ENCODE measurements at regions not wholly inside any gene's neighbourhood (a gene's known extent, or its start where the extent isn't known, plus 50 kb on each side); places are given as distances from the start of the nearest gene placed in this dataset.

DNA sequence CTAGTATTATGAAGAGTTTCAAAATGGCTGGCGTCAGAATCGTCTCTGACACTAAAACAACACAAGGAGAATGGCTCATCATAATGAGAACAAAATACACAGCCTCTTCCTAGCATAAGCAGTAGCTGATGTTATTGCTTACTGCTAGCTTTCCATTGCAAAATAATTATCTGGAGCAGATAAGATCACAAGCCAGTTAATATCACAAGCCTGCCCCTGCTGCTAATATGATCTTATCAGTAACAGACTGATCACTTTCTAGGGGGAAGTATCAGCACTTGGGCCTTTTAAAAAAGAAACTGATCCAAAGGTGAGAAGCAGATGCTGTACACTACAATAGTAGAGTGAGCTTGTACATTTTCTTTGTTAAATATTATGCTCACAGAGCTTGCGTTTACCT, 554.8 kb upstream of the PABPC4L start:
- no peaks in the 10 kb centered on the region for H3K4me1 ChIP-seq (ENCODE audit: insufficient read depth)
- 78% methylated on average over 3 of the region's 3 CpGs for WGBS (ENCODE audit: low lambda C conversion rate, missing lambda C conversion rate)
- H3K36me3 ChIP-seq (replicated peaks; ENCODE audit: insufficient read depth, low read depth): no peaks in the 10 kb centered on the region
- no peaks in the 10 kb centered on the region for H3K9me2 ChIP-seq (replicated peaks; ENCODE audit: insufficient read depth)
- no peak for TF ChIP-seq EZH2 (IDR thresholded peaks at IDR 0.05; ENCODE audit: borderline replicate concordance)
- TF ChIP-seq EZH2phosphoT487 (IDR thresholded peaks at IDR 0.05; ENCODE audit: low read depth, severe bottlenecking, unreplicated experiment): no peak
- TF ChIP-seq, protein P1, sequence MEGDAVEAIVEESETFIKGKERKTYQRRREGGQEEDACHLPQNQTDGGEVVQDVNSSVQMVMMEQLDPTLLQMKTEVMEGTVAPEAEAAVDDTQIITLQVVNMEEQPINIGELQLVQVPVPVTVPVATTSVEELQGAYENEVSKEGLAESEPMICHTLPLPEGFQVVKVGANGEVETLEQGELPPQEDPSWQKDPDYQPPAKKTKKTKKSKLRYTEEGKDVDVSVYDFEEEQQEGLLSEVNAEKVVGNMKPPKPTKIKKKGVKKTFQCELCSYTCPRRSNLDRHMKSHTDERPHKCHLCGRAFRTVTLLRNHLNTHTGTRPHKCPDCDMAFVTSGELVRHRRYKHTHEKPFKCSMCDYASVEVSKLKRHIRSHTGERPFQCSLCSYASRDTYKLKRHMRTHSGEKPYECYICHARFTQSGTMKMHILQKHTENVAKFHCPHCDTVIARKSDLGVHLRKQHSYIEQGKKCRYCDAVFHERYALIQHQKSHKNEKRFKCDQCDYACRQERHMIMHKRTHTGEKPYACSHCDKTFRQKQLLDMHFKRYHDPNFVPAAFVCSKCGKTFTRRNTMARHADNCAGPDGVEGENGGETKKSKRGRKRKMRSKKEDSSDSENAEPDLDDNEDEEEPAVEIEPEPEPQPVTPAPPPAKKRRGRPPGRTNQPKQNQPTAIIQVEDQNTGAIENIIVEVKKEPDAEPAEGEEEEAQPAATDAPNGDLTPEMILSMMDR (IDR thresholded peaks at IDR 0.05; ENCODE audit: poor library complexity): no peak
- DNase-seq (ENCODE audit: low spot score): no peak
- no peaks in the 10 kb centered on the region for H3K9me3 ChIP-seq (ENCODE audit: low read depth)
- H4K20me1 ChIP-seq (ENCODE audit: insufficient read depth, poor library complexity, severe bottlenecking): no peaks in the 10 kb centered on the region
- no peak overlapping the region for H3K27ac ChIP-seq
- no peaks in the 10 kb centered on the region for H3K27me3 ChIP-seq
- H3K4me2 ChIP-seq: no peak overlapping the region
- no peaks in the 10 kb centered on the region for H3K79me2 ChIP-seq
- H2AFZ ChIP-seq: peak overlapping the region; percentile 26
- no peak overlapping the region for H3K4me3 ChIP-seq

DNA sequence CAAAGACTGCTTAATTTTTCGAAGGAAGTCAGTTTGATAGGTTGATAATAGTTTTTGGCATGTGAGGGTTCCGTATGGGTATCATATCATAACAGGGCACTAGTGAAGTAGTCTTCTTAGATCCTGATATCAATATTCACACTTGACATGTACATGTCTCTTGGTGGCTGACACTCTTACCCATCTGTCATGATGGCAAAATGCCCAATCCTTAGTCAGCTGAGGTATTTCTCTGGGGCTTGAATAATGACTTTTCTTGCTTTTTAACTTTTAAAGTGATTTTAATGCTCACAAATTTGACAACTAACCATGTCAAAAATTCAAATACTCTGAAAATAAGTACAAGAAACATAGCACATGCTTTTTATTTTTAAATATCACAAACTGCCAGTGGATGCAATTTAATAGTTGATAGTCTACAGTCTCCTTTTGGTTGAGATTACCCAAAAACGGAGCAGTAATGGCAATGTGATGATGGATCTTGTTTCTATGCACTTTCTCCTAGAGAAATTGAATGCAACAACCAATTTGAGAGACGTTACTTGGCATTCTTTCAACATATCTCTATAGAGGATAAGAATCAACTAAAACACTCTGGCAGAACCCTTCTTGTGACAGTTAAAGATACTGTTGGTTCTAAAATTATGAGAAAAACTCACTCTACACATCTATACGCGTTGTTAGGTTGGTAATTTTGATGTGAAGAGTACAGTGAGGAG, 552.9 kb upstream of the PABPC4L start:
- Histone ChIP-seq H2AFZ (no peak overlapping the region), H3K4me1 (ENCODE audit: insufficient read depth) (no peaks in the 10 kb centered on the region)
- no peak for TF ChIP-seq EZH2 (IDR thresholded peaks at IDR 0.05; ENCODE audit: borderline replicate concordance)
- TF ChIP-seq EZH2phosphoT487 (IDR thresholded peaks at IDR 0.05; ENCODE audit: low read depth, severe bottlenecking, unreplicated experiment): no peak
- TF ChIP-seq, protein P1 (IDR thresholded peaks at IDR 0.05; ENCODE audit: poor library complexity): no peak

DNA sequence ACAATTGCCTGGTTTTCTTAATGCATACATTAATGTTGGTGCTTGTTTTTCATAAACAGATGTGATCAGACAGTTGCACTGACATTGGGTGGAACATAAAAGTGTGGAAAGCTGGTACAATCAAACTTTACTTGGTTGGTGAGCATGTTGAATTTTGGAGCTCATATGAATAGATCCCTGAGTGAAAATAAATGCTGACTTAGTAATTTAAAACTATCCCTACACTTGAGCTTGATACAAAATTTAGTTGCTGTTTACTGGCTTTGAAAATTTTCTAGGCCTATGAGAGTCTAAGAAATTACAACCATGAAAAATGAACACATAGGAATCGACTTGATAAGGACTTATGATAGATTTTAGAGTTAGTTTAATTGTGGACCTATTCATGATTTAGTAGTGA, 551.8 kb upstream of the PABPC4L start:
- H3K4me3 ChIP-seq: no peak overlapping the region
- WGBS (ENCODE audit: low lambda C conversion rate, missing lambda C conversion rate): 87% methylated on average over 1 of the region's 1 CpG
- TF ChIP-seq, protein P1 (IDR thresholded peaks at IDR 0.05; ENCODE audit: poor library complexity): no peak
- TF ChIP-seq EZH2phosphoT487 (IDR thresholded peaks at IDR 0.05; ENCODE audit: low read depth, severe bottlenecking, unreplicated experiment) (no peak), EZH2 (IDR thresholded peaks at IDR 0.05; ENCODE audit: borderline replicate concordance) (no peak)
- no peak overlapping the region for H3K4me2 ChIP-seq
- no peaks in the 10 kb centered on the region for H3K79me2 ChIP-seq
- no peaks in the 10 kb centered on the region for H3K9me2 ChIP-seq (replicated peaks; ENCODE audit: insufficient read depth)
- H3K4me1 ChIP-seq (ENCODE audit: insufficient read depth): no peaks in the 10 kb centered on the region
- no peaks in the 10 kb centered on the region for H3K27me3 ChIP-seq
- H4K20me1 ChIP-seq (ENCODE audit: insufficient read depth, poor library complexity, severe bottlenecking): no peaks in the 10 kb centered on the region
- no peaks in the 10 kb centered on the region for H3K36me3 ChIP-seq (replicated peaks; ENCODE audit: insufficient read depth, low read depth)
- no peak overlapping the region for H3K27ac ChIP-seq
- no peaks in the 10 kb centered on the region for H3K9me3 ChIP-seq (ENCODE audit: low read depth)
- H2AFZ ChIP-seq: no peak overlapping the region
- no peak for DNase-seq (ENCODE audit: low spot score)

More for the DNA sequence above, 552.9 kb upstream of the PABPC4L start:
- Histone ChIP-seq H3K9me3 (ENCODE audit: low read depth) (no peaks in the 10 kb centered on the region), H3K27ac (no peak overlapping the region), H3K27me3 (no peaks in the 10 kb centered on the region), H3K36me3 (replicated peaks; ENCODE audit: insufficient read depth, low read depth) (no peaks in the 10 kb centered on the region), H3K79me2 (no peaks in the 10 kb centered on the region), H3K4me2 (no peak overlapping the region), H3K4me3 (no peak overlapping the region), H4K20me1 (ENCODE audit: insufficient read depth, poor library complexity, severe bottlenecking) (no peaks in the 10 kb centered on the region), H3K9me2 (replicated peaks; ENCODE audit: insufficient read depth) (no peaks in the 10 kb centered on the region)
- no peak for DNase-seq (ENCODE audit: low spot score)
- 78% methylated on average over 6 of the region's 6 CpGs for WGBS (ENCODE audit: low lambda C conversion rate, missing lambda C conversion rate)
